T-helper 2 cell treated with Interferon-gamma antibody and Interleukin-4, amounts not matched to agents 5 μg/mL and 100 μg/mL, for 36 hours (primary cell): ENCODE measurements at regions not wholly inside any gene's neighbourhood (a gene's known extent, or its start where the extent isn't known, plus 50 kb on each side); places are given as distances from the start of the nearest gene placed in this dataset.

Source experiments
- DNase-seq: peaks from one replicate; pipeline ENCODE4 v3.0.0; 2021; ENCODE audit warnings: low spot score
- H3K27ac Mint-ChIP-seq: one replicate; pipeline ENCODE4 v1.8.0; 2021; ENCODE audit warnings: mild to moderate bottlenecking, mixed read lengths
- H3K27me3 Mint-ChIP-seq: one replicate; pipeline ENCODE4 v1.8.0; 2021; ENCODE audit warnings: low read depth, mixed read lengths
- H3K36me3 Mint-ChIP-seq: one replicate; pipeline ENCODE4 v1.8.0; 2021; ENCODE audit warnings: low read depth, mixed read lengths
- H3K4me1 Mint-ChIP-seq: one replicate; pipeline ENCODE4 v1.8.0; 2021; ENCODE audit warnings: low read depth, mixed read lengths
- H3K4me3 Mint-ChIP-seq: one replicate; pipeline ENCODE4 v1.8.0; 2022; ENCODE audit warnings: mild to moderate bottlenecking, moderate library complexity, mixed read lengths
- H3K9me3 Mint-ChIP-seq: one replicate; pipeline ENCODE4 v1.8.0; 2021; ENCODE audit warnings: mixed read lengths

DNA sequence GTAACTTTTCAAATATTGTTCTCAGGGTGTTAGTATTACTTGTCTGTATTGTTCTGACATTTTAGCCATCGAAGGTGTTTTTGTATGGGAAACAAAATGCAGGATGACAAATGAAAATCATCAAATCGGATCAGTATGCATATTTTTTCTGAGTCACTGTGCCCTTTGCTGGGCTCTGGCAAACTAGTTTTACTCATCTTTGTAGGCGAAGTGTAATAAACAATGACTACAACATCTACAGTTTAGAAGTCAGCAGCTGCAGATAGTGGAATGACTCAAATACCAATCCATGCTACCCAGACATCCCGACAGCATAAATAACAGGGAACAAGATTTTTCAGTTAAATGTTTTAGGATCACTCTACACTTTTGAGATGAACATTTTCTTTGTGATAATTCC lies 557.3 kb upstream of the TENM3 start:
- Mint-ChIP-seq H3K4me1 (no peaks in the 10 kb centered on the region), H3K27me3 (no peaks in the 10 kb centered on the region), H3K27ac (no peak overlapping the region), H3K36me3 (no peaks in the 10 kb centered on the region), H3K4me3 (no peak overlapping the region), H3K9me3 (peaks cover 5% of the 10 kb centered on the region)
- no peak for DNase-seq

DNA sequence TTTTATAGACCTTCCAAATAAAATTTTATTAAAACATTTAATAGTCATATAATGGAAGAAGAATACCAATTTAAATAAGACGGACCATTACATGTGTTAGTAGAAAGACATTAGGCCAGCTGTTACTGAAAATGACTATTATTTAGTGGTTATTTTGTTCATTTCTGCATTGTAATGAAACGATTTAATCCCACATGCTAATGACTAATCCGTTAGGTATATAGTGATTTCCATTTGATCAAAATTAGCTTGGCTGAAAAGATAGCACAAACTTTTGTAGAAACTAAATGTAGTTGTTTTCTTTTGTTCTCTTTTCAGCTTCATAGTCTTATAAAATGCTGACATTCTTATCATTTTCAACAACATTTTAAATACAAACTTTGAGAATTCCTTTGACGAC lies 556.1 kb upstream of the TENM3 start:
- H3K4me3 Mint-ChIP-seq, result no peak overlapping the region
- no peak for DNase-seq
- H3K27ac Mint-ChIP-seq, result no peak overlapping the region
- no peaks in the 10 kb centered on the region for H3K27me3 Mint-ChIP-seq
- H3K36me3 Mint-ChIP-seq, result no peaks in the 10 kb centered on the region
- no peaks in the 10 kb centered on the region for H3K4me1 Mint-ChIP-seq
- H3K9me3 Mint-ChIP-seq, result peaks cover 5% of the 10 kb centered on the region

DNA sequence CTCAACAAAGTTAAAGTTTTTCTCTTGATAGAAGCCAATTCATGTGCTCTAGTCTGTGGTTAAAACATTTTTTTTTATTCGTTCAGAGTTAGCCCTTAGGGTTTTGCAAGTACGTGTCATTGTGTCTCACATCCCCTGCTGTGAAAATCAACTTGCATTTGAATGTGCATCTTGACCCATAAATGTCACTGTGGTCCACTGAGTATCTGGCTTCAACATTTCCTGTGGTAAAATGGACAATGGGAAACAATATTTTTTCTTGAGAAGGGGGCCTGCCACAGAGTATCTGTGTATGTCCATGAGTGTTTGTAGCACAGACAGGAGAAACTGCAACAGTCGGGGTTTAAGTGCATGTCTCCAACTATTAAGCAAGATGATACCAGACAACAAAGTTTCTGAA lies 554.8 kb upstream of the TENM3 start:
- Mint-ChIP-seq H3K27ac (no peak overlapping the region), H3K27me3 (no peaks in the 10 kb centered on the region), H3K4me1 (no peaks in the 10 kb centered on the region), H3K4me3 (no peak overlapping the region), H3K9me3 (no peaks in the 10 kb centered on the region), H3K36me3 (no peaks in the 10 kb centered on the region)
- no peak for DNase-seq

DNA sequence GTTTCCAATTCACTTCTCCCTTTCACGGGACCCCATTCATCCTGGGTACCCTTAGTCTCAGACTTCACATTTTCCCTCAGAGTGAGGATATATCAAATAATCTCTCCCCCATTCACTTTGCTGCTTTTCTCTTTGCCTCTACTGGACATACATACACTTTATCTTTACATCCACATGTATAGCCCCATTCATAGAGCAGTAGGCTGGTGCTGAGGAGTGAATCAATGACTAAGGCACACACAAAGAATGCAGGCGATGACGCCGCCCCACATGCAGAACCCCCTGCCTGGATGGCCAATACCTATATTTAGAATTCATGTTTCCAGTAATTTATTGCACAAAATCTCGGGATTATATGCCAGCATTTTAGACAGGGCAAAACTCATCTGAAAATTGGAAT lies 554.3 kb upstream of the TENM3 start:
- no peaks in the 10 kb centered on the region for H3K9me3 Mint-ChIP-seq

DNA sequence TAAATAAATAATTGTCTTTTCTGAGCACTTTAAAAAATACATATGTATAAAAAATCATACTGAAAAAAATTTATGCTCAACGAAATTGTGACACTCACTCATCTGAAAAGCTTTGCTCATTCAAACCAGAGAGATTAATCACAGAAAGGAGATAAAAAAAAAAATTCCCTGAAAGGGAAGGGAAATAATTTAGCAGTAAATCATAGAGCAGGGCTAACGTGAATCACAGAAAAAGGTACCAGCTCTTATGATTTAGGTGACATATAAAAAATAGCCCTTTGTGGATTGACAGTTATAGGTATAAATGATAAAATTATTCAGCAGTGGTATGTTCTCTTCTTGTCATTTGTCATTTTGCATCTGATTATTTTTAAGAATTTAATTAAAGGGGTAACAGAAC lies 552.7 kb upstream of the TENM3 start:
- Mint-ChIP-seq H3K4me3 (no peak overlapping the region), H3K27ac (no peak overlapping the region), H3K4me1 (no peaks in the 10 kb centered on the region), H3K36me3 (no peaks in the 10 kb centered on the region), H3K27me3 (no peaks in the 10 kb centered on the region), H3K9me3 (no peaks in the 10 kb centered on the region)
- no peak for DNase-seq

More for the DNA sequence above, 554.3 kb upstream of the TENM3 start:
- H3K36me3 Mint-ChIP-seq, result no peaks in the 10 kb centered on the region
- no peaks in the 10 kb centered on the region for H3K27me3 Mint-ChIP-seq
- no peaks in the 10 kb centered on the region for H3K4me1 Mint-ChIP-seq
- no peak overlapping the region for H3K27ac Mint-ChIP-seq
- DNase-seq, result no peak
- no peak overlapping the region for H3K4me3 Mint-ChIP-seq

DNA sequence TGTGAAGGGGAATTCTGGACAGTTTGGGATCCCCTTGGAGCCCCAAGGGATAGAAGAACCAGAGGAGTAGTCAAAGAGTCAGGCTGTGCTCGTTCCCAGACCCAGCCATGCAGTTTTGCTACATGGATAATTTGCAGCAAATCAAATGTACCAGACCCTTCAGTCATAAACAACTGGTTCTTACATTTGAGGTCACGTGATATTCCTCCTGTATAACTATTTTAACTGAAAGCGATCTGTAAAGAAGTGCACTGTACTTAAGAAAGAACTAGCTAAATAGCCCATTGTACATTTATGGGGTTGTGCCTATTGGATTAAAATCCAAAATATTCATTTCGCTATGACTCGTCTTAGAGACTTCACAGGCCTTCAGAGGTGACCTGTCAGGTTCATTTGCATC lies 550.2 kb upstream of the TENM3 start:
- H3K27ac Mint-ChIP-seq, result no peak overlapping the region
- DNase-seq, result no peak
- H3K36me3 Mint-ChIP-seq, result no peaks in the 10 kb centered on the region
- no peak overlapping the region for H3K4me3 Mint-ChIP-seq
- H3K27me3 Mint-ChIP-seq, result no peaks in the 10 kb centered on the region
- no peaks in the 10 kb centered on the region for H3K4me1 Mint-ChIP-seq
- no peaks in the 10 kb centered on the region for H3K9me3 Mint-ChIP-seq

DNA sequence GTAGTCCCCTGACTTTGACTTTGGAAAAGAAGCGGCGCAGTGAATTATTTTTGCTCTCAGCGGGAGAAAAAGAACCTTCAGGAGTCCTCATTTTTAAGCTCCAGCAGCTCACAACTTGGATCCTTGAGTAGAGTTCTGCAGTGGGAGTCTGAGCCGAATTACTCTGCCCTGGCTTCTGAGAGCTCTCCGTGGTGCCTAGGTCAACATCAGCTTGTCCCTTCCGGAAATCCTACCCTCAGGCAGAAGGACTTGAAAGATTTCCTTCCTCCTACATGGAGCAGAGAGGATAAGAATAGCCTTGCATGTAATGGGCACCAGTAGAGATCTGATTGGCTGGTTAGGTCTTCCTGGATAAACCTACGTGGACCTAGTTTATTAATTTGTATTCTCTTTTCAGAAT lies 549.7 kb upstream of the TENM3 start:
- no peaks in the 10 kb centered on the region for H3K36me3 Mint-ChIP-seq
- no peak for DNase-seq
- no peak overlapping the region for H3K4me3 Mint-ChIP-seq
- H3K27me3 Mint-ChIP-seq, result no peaks in the 10 kb centered on the region
- no peaks in the 10 kb centered on the region for H3K4me1 Mint-ChIP-seq
- no peak overlapping the region for H3K27ac Mint-ChIP-seq
- no peaks in the 10 kb centered on the region for H3K9me3 Mint-ChIP-seq

DNA sequence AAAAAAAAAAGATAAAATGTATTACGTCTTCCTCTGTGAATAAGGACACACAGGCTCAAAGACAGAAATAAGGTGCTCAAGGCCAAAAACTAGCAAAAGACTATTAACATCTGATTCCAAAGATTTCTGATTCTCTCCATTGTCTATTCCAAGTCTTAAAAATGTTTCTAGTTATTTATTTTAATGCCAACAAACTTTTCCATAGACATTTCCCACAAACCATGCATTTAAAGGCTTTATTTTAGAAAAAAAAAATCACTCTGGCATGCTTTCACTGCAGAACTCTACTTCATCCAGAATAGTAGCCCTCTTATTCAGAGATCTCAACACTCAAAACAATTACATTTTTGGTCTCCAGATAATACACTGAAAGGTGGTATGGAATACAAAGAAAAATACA lies 545.0 kb upstream of the TENM3 start:
- Mint-ChIP-seq H3K9me3 (no peaks in the 10 kb centered on the region), H3K27me3 (no peaks in the 10 kb centered on the region), H3K36me3 (no peaks in the 10 kb centered on the region), H3K4me1 (no peaks in the 10 kb centered on the region), H3K27ac (no peak overlapping the region), H3K4me3 (no peak overlapping the region)
- DNase-seq, result no peak

DNA sequence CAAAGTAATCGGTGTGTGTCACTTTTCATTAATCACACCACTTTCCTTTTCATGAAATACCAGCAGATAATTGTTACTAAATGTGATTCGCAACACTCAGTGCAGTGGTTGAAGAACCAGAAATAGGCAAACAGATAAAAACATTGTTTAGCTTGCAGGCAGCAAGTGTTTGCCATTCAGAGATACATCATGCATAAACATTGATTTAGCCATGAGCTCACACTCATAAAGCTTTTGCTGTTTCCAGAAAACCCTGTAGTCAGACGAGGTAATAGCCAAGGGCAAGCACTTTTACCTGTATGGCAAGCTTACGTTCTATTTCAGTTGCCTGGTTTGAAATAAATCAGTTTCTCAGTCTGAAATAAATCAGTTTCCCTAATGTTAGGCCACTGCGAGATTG lies 542.0 kb upstream of the TENM3 start:
- H3K27me3 Mint-ChIP-seq, result no peaks in the 10 kb centered on the region
- no peaks in the 10 kb centered on the region for H3K36me3 Mint-ChIP-seq
- no peak overlapping the region for H3K4me3 Mint-ChIP-seq
- no peak for DNase-seq
- no peaks in the 10 kb centered on the region for H3K4me1 Mint-ChIP-seq
- H3K9me3 Mint-ChIP-seq, result no peaks in the 10 kb centered on the region
- no peak overlapping the region for H3K27ac Mint-ChIP-seq

DNA sequence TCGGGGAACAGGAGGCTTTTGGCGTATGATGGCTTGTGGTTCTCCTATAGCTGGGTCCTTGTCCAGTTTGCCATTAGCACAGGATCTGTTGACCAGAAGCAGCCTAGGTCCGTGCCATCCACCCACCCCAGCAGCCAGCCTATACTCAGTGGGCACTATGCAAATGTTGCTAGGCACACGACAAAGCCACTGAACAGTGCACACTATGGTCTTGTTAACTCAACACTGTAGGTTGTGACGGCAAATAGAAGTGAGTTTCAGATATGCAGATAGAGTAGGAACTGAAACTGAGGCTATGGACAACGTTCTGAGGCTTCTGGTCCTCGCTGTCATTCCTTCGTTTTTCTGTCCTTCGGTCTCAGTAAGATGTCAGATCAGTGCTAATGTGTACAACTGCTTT lies 541.3 kb upstream of the TENM3 start:
- Mint-ChIP-seq H3K27me3 (no peaks in the 10 kb centered on the region), H3K4me3 (no peak overlapping the region), H3K27ac (no peak overlapping the region), H3K4me1 (no peaks in the 10 kb centered on the region), H3K36me3 (no peaks in the 10 kb centered on the region), H3K9me3 (no peaks in the 10 kb centered on the region)
- no peak for DNase-seq

DNA sequence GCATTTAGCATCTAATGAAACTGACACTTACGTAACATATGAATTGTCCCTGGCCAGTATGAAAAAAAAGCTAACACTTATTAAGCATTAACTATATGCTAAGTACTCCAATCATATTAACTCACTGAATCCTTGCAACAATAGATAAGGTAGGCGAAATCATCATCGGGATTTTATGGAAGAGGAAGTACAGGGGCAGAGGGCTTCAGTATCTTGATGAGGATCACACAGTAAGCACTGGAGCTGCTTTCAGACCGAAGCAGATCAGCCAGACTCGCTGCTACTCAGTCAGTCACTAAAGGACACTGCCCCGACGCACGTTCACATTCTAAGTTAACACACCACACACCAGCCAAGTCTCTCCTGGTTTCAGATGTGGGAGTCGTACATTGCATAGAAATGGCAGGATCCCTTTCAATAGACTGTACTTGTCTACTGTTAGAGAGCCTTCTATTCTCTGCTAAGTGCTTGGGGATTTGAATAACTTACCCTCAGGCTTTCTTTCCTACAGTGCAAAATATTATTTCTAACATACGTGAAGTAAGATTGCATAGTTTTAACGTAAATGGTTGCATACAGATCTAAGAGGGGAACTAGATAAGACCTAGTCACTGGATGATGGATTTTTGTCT lies 540.2 kb upstream of the TENM3 start:
- no peak overlapping the region for H3K4me3 Mint-ChIP-seq
- no peaks in the 10 kb centered on the region for H3K9me3 Mint-ChIP-seq
- H3K27ac Mint-ChIP-seq, result no peak overlapping the region
- H3K36me3 Mint-ChIP-seq, result no peaks in the 10 kb centered on the region
- no peaks in the 10 kb centered on the region for H3K27me3 Mint-ChIP-seq
- DNase-seq, result no peak
- no peaks in the 10 kb centered on the region for H3K4me1 Mint-ChIP-seq

DNA sequence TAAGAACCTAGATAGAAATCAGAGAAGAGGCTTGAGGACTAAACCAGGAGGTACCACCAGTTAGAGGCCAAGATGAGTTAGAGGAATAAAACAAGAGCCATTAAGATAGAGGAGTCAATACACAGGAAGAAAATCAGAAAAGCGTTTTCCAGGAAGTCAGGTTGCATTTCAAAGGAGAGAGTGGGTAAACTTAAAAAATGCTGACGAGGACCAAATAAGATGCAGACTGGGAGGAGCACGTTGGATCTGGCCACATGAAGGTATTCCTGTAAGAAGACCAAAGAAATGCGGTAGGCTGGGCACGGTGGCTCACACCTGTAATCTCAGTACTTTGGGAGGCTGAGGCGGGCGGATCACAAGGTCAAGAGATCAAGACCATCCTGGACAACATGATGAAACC lies 533.1 kb upstream of the TENM3 start:
- Mint-ChIP-seq H3K27ac (no peak overlapping the region), H3K4me3 (no peak overlapping the region), H3K9me3 (peaks cover 16% of the 10 kb centered on the region), H3K27me3 (no peaks in the 10 kb centered on the region), H3K36me3 (no peaks in the 10 kb centered on the region), H3K4me1 (no peaks in the 10 kb centered on the region)
- DNase-seq, result no peak

DNA sequence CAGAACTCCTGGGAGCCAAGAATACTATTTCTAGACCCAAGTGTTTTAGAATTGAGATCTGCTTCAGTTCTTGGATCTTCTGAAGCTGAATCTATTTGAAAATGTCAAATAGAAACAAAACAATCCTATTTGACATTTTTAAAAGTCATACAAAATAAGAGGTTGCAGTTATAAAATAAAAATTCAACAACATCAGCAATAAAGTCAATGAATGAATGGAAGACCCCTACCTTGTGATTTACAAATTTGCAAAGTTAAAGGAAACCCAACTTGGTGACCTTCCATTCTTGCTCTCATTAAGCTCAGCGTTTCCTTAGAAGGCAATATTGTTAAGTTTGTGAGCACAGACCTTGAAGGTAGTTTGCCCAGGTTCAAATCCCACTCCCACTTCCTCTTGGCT lies 531.8 kb upstream of the TENM3 start:
- no peaks in the 10 kb centered on the region for H3K36me3 Mint-ChIP-seq
- H3K9me3 Mint-ChIP-seq, result peaks cover 16% of the 10 kb centered on the region
- no peak overlapping the region for H3K4me3 Mint-ChIP-seq
- no peaks in the 10 kb centered on the region for H3K4me1 Mint-ChIP-seq
- DNase-seq, result no peak
- no peak overlapping the region for H3K27ac Mint-ChIP-seq
- no peaks in the 10 kb centered on the region for H3K27me3 Mint-ChIP-seq

DNA sequence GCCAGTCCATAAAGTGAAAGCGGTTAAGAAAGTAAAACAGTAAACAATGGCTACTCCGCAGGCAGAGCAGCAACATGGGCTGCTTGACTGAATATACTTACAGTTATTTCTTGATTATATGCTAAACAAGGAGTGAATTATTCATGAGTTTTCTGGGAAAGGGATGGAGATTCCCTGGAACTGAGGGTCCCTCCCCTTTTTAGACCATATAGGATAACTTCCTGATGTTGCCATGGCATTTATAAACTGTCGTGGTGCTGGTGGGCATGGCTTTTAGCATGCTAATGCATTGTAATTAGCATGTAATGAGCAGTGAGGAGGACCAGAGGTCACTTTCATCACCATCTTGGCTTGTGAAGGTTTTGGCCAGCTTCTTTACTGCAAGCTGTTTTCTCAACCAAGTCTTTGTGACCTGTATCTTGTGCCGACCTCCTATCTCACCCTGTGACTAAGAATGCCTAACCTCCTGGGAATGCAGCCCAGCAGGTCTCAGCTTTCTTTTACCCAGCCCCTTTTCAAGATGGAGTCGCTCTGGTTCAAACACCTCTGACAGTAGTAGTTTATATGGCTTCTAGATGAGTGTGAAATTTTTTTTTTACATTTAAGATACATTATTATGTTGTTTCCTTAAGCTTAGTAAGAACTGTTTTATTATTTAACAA lies 514.8 kb upstream of the TENM3 start:
- Mint-ChIP-seq H3K36me3 (no peaks in the 10 kb centered on the region), H3K9me3 (peaks cover 22% of the 10 kb centered on the region), H3K27ac (no peak overlapping the region), H3K27me3 (no peaks in the 10 kb centered on the region), H3K4me1 (no peaks in the 10 kb centered on the region), H3K4me3 (no peak overlapping the region)
- DNase-seq, result no peak

DNA sequence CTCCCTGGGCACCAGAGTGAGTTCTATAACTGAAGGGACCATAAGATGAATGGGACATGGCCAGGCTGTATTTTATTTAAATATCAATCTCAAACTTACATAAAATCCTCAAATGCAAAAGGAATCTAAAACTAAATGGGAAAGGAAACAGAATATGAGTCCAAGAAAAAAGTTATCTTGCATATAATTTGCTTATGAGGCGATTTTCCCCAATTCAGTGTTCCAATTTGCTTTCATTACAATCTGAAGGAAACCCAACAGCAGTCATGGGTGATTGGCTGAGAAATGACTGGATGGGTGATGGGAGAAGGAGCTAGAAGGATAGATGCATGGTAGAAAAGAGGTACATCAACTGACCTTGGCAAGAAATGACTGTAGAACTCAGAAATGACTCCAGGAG lies 511.3 kb upstream of the TENM3 start:
- Mint-ChIP-seq H3K27ac (no peak overlapping the region), H3K36me3 (no peaks in the 10 kb centered on the region), H3K4me1 (no peaks in the 10 kb centered on the region), H3K27me3 (no peaks in the 10 kb centered on the region), H3K9me3 (peaks cover 12% of the 10 kb centered on the region), H3K4me3 (no peak overlapping the region)
- DNase-seq, result no peak
